ENCODE measurements at regions not wholly inside any gene's neighbourhood (a gene's known extent, or its start where the extent isn't known, plus 50 kb on each side); places are given as distances from the start of the nearest gene placed in this dataset.

DNA sequence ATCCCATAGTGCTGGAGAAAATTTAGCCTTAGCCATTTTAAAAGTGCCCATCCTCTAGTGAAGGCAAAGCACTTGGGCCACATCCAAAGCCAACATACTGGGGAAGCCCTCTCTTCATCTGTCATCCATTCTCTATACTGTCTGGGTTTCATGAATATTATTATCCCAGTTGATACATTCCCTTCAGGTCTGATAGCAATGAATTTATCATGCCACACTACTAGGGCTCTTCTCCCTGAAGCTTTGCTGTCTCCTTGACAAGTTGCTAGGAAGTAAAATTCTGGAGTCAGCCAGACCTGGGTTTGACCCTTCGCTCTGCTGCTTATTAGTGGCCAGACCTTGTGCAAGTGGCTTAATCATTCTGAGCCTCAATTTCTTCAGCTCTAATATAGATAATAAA lies 1041.4 kb upstream of the ADGRL2 start:
- intact Hi-C loops (cut with micrococcal nuclease): no loop called here
- Histone ChIP-seq H3K4me3 (no peak overlapping the region), H3K27ac (replicated peaks) (no peak overlapping the region), H3K9me3 (replicated peaks) (no peaks in the 10 kb centered on the region), H3K27me3 (ENCODE audit: low read depth) (no peaks in the 10 kb centered on the region), H3K36me3 (no peaks in the 10 kb centered on the region), H3K4me1 (no peaks in the 10 kb centered on the region)
- no peak for DNase-seq
- TF ChIP-seq, protein P1, sequence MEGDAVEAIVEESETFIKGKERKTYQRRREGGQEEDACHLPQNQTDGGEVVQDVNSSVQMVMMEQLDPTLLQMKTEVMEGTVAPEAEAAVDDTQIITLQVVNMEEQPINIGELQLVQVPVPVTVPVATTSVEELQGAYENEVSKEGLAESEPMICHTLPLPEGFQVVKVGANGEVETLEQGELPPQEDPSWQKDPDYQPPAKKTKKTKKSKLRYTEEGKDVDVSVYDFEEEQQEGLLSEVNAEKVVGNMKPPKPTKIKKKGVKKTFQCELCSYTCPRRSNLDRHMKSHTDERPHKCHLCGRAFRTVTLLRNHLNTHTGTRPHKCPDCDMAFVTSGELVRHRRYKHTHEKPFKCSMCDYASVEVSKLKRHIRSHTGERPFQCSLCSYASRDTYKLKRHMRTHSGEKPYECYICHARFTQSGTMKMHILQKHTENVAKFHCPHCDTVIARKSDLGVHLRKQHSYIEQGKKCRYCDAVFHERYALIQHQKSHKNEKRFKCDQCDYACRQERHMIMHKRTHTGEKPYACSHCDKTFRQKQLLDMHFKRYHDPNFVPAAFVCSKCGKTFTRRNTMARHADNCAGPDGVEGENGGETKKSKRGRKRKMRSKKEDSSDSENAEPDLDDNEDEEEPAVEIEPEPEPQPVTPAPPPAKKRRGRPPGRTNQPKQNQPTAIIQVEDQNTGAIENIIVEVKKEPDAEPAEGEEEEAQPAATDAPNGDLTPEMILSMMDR (IDR thresholded peaks at IDR 0.05; ENCODE audit: borderline replicate concordance): no peak

DNA sequence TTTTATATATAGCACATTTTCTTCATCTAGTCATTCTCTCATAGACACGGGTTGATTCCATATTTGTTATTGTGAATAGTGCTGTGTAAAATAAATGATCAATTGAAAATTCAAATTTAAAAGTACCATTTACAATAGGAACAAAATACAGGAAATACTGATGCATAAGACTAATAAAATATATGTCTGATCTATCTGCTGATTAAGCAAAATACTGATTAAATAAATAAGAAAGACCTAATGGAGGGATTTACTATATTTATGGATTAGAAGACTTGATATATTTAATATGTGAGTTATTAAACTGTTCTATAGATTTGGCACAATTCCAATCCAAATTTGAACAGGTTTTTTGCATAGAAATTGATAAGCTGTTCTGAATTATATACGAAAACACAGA lies 1044.8 kb upstream of the ADGRL2 start:
- TF ChIP-seq, protein P1 (IDR thresholded peaks at IDR 0.05; ENCODE audit: borderline replicate concordance): no peak
- intact Hi-C loops (cut with micrococcal nuclease): no loop called here

DNA sequence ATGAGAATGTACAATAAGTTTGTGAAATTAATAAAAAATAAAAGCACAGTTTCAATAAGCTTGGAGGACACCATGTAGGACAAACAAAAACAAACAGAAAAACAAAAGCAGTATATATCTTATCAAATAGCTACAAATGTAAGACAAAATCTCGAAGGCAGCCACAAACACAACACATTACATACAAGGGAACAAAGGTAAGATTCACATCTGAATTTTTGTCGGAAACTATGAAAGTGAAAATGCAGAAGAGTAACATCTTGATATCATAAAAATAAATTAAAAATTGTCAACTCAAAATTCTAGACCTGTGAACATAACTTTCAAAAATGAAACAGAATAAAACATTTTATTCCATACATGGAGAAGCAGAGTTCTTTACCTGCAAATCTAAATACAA lies 1049.5 kb upstream of the ADGRL2 start:
- Histone ChIP-seq H3K27me3 (ENCODE audit: low read depth) (no peaks in the 10 kb centered on the region), H3K36me3 (no peaks in the 10 kb centered on the region), H3K4me3 (no peak overlapping the region), H3K27ac (replicated peaks) (no peak overlapping the region), H3K4me1 (no peaks in the 10 kb centered on the region), H3K9me3 (replicated peaks) (peaks cover 19% of the 10 kb centered on the region)
- no peak for DNase-seq
- intact Hi-C loops (cut with micrococcal nuclease): no loop called here
- TF ChIP-seq, protein P1 (IDR thresholded peaks at IDR 0.05; ENCODE audit: borderline replicate concordance): no peak

More for the DNA sequence above, 1044.8 kb upstream of the ADGRL2 start:
- Histone ChIP-seq H3K27me3 (ENCODE audit: low read depth) (no peaks in the 10 kb centered on the region), H3K9me3 (replicated peaks) (peaks cover 13% of the 10 kb centered on the region), H3K4me1 (no peaks in the 10 kb centered on the region), H3K36me3 (no peaks in the 10 kb centered on the region), H3K27ac (replicated peaks) (no peak overlapping the region), H3K4me3 (no peak overlapping the region)
- DNase-seq: no peak

DNA sequence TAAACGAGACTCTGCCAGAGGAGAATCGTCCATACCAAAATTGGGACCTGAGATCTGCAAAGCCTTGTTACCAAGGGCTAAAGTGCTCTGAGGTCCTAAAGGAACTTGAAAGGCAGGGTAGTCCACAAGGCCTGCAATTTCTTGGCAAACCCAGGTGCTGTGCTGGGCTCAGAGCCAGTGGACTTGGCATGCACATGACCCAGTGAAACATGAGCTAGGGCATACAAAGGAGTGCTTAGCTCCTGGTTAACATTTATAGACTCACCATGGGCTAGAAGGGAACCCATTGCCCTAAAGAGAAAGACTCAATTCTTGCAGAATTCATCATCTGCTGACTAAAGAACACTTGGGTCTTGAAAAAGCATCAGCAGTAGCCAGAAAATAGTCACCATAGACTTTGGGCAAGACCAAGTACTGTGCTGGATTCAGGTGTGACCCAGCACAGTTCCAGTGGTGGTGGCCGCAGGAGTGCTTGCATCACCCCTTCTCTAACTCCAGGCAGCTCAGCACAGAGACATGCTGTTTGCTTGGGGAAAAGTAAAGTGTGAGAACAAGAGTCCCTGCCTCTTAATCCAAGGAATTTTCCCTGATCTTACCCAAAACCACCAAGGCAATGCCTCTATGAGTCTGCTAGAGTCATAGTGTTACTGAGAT lies 1069.4 kb upstream of the ADGRL2 start:
- intact Hi-C loops (cut with micrococcal nuclease): no loop called here
- Histone ChIP-seq H3K9me3 (replicated peaks) (peaks cover 11% of the 10 kb centered on the region), H3K4me3 (no peak overlapping the region), H3K27ac (replicated peaks) (no peak overlapping the region), H3K36me3 (no peaks in the 10 kb centered on the region), H3K4me1 (no peaks in the 10 kb centered on the region), H3K27me3 (ENCODE audit: low read depth) (no peaks in the 10 kb centered on the region)
- TF ChIP-seq, protein P1 (IDR thresholded peaks at IDR 0.05; ENCODE audit: borderline replicate concordance): no peak
- peak; percentile 19 for DNase-seq

DNA sequence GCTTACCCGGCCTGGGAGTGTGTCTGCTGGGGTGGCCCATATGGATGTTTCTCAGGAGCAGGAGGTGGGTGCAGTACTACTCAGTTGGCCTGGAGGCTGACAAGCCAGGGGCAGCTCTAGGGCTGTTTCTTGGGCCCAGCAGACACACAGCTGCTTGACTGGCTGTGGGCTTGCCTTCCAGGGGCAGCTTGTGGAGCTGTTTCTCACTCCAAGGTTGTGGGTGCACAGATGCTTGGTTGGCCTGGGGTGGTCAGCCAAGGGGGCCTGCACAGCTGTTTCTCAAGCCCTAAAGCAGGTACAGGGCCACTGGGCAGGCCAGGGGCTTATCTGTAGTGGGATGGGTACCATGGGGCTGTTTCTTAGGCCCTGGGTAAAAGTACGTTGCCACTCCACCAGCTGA lies 1078.1 kb upstream of the ADGRL2 start:
- no peaks in the 10 kb centered on the region for H3K9me3 ChIP-seq (replicated peaks)
- peak; percentile 7 for DNase-seq
- no peaks in the 10 kb centered on the region for H3K4me1 ChIP-seq
- H3K4me3 ChIP-seq: no peak overlapping the region
- intact Hi-C loops (cut with micrococcal nuclease): no loop called here
- no peaks in the 10 kb centered on the region for H3K27me3 ChIP-seq (ENCODE audit: low read depth)
- no peaks in the 10 kb centered on the region for H3K36me3 ChIP-seq
- TF ChIP-seq, protein P1 (IDR thresholded peaks at IDR 0.05; ENCODE audit: borderline replicate concordance): no peak
- H3K27ac ChIP-seq (replicated peaks): no peak overlapping the region
